ENCODE measurements at regions not wholly inside any gene's neighbourhood (a gene's known extent, or its start where the extent isn't known, plus 50 kb on each side); places are given as distances from the start of the nearest gene placed in this dataset.
"Not testable (repeated sequence)": the region's sequence is repeated elsewhere in the genome, so short reads cannot be mapped to it uniquely, and the experiment has no call there.

GRCh38 chr1:79950511-79950910, 944.0 kb upstream of the ADGRL4 start:
- Mint-ChIP-seq H3K4me3 (no peak overlapping the region), H3K36me3 (no peaks in the 10 kb centered on the region), H3K4me1 (no peaks in the 10 kb centered on the region), H3K27me3 (no peaks in the 10 kb centered on the region), H3K27ac (no peak overlapping the region), H3K9me3 (peaks cover 0 to 11% (median 5%) of the 10 kb centered on the region in 7 donors)
- no peak for DNase-seq
- ATAC-seq (ENCODE audit: low read depth in 2 of 2) = no peak

DNA sequence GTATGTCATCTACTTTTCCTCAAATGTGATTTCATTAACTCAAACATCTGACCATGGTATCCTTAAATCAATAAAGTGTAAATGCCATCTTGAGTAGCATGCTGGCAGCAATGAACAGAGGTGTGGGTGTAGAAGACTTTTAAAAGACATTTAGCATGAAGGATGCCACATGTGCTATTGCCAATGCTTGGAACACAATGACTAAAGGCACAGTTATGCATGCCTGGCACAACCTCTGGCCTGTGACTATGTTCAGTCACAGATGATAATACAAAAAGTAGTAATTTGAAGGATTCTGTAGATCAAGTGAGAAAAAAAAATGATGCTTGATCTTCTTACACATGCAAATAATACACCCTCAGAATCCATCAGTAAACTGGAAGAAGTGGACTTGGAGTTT, 938.9 kb upstream of the ADGRL4 start:
- no peaks in the 10 kb centered on the region for H3K27me3 Mint-ChIP-seq
- DNase-seq (no peak), ATAC-seq (ENCODE audit: low read depth in 2 of 2) (no peak)
- no peak overlapping the region for H3K4me3 Mint-ChIP-seq
- H3K27ac Mint-ChIP-seq = no peak overlapping the region
- H3K36me3 Mint-ChIP-seq = no peaks in the 10 kb centered on the region
- peaks cover 0 to 7% (median 4%) of the 10 kb centered on the region in 7 donors for H3K9me3 Mint-ChIP-seq
- no peaks in the 10 kb centered on the region for H3K4me1 Mint-ChIP-seq

DNA sequence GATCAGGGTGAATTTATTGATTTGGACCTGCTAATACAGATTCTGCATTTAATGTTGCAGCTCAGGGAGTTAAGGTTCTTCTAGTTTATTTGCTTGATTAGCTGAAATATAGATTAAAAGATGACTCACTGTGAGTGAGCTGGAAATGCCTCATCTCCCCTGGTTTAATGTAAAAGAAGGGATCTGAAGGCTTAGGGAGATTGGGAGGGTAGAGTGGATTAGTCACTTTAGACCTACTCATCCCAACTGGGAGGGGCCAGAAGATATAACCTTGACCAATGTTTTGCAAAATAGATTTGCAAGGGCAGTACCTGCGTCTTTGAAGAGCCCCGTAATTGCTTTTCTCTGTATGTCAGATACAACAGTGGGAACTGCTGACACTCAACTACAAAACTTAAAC, 922.8 kb upstream of the ADGRL4 start:
- no peak overlapping the region for H3K27ac Mint-ChIP-seq
- H3K4me1 Mint-ChIP-seq = no peaks in the 10 kb centered on the region
- ATAC-seq (ENCODE audit: low read depth in 2 of 2) (no peak), DNase-seq (no peak)
- no peaks in the 10 kb centered on the region for H3K27me3 Mint-ChIP-seq
- H3K36me3 Mint-ChIP-seq = no peaks in the 10 kb centered on the region
- peaks cover 1 to 19% (median 5%) of the 10 kb centered on the region in 7 donors for H3K9me3 Mint-ChIP-seq
- H3K4me3 Mint-ChIP-seq = no peak overlapping the region

DNA sequence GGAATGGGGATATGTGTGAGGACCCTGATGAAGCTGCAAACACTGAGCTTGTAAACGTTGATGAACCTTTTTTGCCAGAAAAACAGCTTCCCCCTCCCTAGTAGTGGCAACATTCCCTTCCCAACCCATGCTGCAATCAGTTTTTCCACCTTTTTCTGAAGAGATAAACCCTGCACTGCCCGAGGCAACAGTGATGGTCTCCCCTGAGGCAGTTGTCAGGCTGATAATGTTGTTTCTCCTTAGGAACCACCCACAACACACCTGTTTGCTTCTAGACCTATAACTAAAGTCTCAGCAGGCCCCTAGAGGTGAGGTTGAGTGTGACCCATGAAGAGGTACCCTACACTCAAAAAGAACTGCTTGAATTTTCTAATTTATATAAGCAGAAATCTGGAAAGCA, 922.4 kb upstream of the ADGRL4 start:
- Mint-ChIP-seq H3K4me3 (no peak overlapping the region), H3K36me3 (no peaks in the 10 kb centered on the region), H3K4me1 (no peaks in the 10 kb centered on the region), H3K27me3 (no peaks in the 10 kb centered on the region), H3K9me3 (peaks cover 0 to 24% (median 7%) of the 10 kb centered on the region in 7 donors), H3K27ac (no peak overlapping the region)
- ATAC-seq (ENCODE audit: low read depth in 2 of 2) = no peak
- DNase-seq = no peak

- Mint-ChIP-seq H3K9me3 (peaks cover 12 to 44% (median 22%) of the 10 kb centered on the region in 7 donors), H3K27me3 (no peaks in the 10 kb centered on the region), H3K4me3 (no peak overlapping the region), H3K27ac (no peak overlapping the region), H3K36me3 (no peaks in the 10 kb centered on the region), H3K4me1 (no peaks in the 10 kb centered on the region)
- ATAC-seq (ENCODE audit: low read depth in 2 of 2) (no peak), DNase-seq (no peak)
These were observed 914.6 kb upstream of the ADGRL4 start for GRCh38 chr1:79920960-79921669.

GRCh38 chr1:79914896-79915295, 908.4 kb upstream of the ADGRL4 start:
- no peaks in the 10 kb centered on the region for H3K36me3 Mint-ChIP-seq
- H3K27ac Mint-ChIP-seq = no peak overlapping the region
- ATAC-seq (ENCODE audit: low read depth in 2 of 2) = no peak
- no peak for DNase-seq
- no peak overlapping the region for H3K4me3 Mint-ChIP-seq
- no peaks in the 10 kb centered on the region for H3K4me1 Mint-ChIP-seq
- H3K27me3 Mint-ChIP-seq = no peaks in the 10 kb centered on the region
- H3K9me3 Mint-ChIP-seq = peaks cover 5 to 17% (median 9%) of the 10 kb centered on the region in 7 donors

GRCh38 chr1:79912813-79913212, 906.3 kb upstream of the ADGRL4 start:
- Mint-ChIP-seq H3K9me3 (peaks cover 5 to 12% (median 8%) of the 10 kb centered on the region in 7 donors), H3K27ac (no peak overlapping the region)
- ATAC-seq (ENCODE audit: low read depth in 2 of 2) = no peak

GRCh38 chr1:79903321-79903720, 896.8 kb upstream of the ADGRL4 start:
- H3K4me1 Mint-ChIP-seq = no peaks in the 10 kb centered on the region
- peaks cover 3 to 20% (median 10%) of the 10 kb centered on the region in 7 donors for H3K9me3 Mint-ChIP-seq
- DNase-seq = no peak
- no peak overlapping the region for H3K4me3 Mint-ChIP-seq
- H3K27me3 Mint-ChIP-seq = no peaks in the 10 kb centered on the region
- H3K36me3 Mint-ChIP-seq = peaks cover 0 to 7% of the 10 kb centered on the region in 2 donors
- no peak for ATAC-seq (ENCODE audit: low read depth in 2 of 2)
- no peak overlapping the region for H3K27ac Mint-ChIP-seq

More at GRCh38 chr1:79912813-79913212, 906.3 kb upstream of the ADGRL4 start:
- H3K36me3 Mint-ChIP-seq = no peaks in the 10 kb centered on the region
- H3K27me3 Mint-ChIP-seq = no peaks in the 10 kb centered on the region
- no peaks in the 10 kb centered on the region for H3K4me1 Mint-ChIP-seq
- no peak overlapping the region for H3K4me3 Mint-ChIP-seq
- no peak for DNase-seq

DNA sequence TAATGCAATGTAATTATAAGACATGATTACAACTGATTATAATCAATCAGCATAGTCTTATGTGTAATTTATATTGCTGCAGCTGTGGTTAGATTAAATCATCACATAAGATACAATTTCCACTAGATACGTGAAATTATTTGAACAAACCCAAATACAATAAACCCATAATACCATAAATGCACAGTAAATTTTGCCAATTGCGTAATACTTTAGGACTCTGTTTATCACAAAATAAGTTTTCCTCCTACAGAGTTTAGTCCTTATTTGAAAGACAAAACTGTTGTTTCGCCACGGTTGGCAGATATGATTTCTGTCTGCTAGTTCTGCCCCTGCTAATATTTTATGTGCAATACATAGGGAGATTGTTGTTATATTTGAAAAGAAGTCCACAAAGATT, 895.9 kb upstream of the ADGRL4 start:
- Mint-ChIP-seq H3K36me3 (peaks cover 0 to 7% of the 10 kb centered on the region in 2 donors), H3K4me1 (no peaks in the 10 kb centered on the region), H3K27ac (no peak overlapping the region), H3K27me3 (no peaks in the 10 kb centered on the region), H3K4me3 (no peak overlapping the region), H3K9me3 (peaks cover 1 to 20% (median 9%) of the 10 kb centered on the region in 7 donors)
- no peak for ATAC-seq (ENCODE audit: low read depth in 2 of 2)
- no peak for DNase-seq

DNA sequence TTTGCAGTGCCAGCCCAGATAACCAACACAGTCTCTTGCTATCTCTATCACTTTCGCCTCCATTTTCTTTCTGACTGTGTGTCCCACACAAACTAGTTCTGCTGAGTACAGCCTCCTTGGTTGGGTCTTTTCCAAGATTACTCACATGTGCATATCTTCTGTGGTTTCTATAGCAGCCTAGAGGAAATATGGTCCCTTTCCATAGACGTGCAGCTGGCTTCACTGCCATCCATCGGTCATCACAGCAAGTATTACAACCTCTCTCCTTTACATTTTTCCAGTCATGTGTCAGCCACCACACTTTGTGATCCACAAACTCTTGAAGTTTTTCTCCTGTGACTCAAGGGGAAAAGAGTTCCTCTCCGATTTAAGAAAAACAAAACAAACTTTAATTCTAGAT, 893.4 kb upstream of the ADGRL4 start:
- Mint-ChIP-seq H3K4me3 (no peak overlapping the region), H3K4me1 (no peaks in the 10 kb centered on the region), H3K9me3 (peaks cover 0 to 9% (median 6%) of the 10 kb centered on the region in 7 donors), H3K27ac (peak overlapping the region in 1 of 6 donors; percentile 66), H3K27me3 (no peaks in the 10 kb centered on the region), H3K36me3 (no peaks in the 10 kb centered on the region)
- DNase-seq (no peak), ATAC-seq (ENCODE audit: low read depth in 2 of 2) (no peak)

GRCh38 chr1:79896140-79896539, 889.6 kb upstream of the ADGRL4 start:
- Mint-ChIP-seq H3K36me3 (no peaks in the 10 kb centered on the region), H3K27me3 (no peaks in the 10 kb centered on the region), H3K9me3 (peaks cover 3 to 16% (median 7%) of the 10 kb centered on the region in 7 donors), H3K4me1 (no peaks in the 10 kb centered on the region), H3K4me3 (no peak overlapping the region), H3K27ac (no peak overlapping the region)
- ATAC-seq (ENCODE audit: low read depth in 2 of 2) = no peak
- DNase-seq = no peak

DNA sequence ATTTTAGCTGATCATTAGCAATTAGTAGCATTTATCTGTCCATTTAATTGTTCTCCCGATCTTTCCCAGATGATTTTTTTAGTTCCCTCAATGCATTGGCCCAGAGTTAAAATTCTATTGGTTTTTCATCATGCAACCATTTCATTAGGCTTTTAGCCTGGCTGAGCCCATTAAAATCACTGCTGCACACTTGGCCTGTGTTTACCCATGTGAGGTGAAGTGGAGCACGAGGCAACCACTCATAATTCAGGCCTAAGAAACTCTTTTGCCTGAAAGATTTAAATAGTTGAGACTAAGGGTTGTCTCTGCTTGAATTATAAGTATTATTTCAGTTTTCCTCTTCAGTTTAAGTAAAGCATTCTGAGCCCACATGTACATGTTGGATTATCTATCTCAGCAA, 889.0 kb upstream of the ADGRL4 start:
- H3K9me3 Mint-ChIP-seq = peaks cover 3 to 18% (median 7%) of the 10 kb centered on the region in 7 donors
- H3K27ac Mint-ChIP-seq = no peak overlapping the region
- H3K4me3 Mint-ChIP-seq = no peak overlapping the region
- H3K4me1 Mint-ChIP-seq = no peaks in the 10 kb centered on the region
- DNase-seq = no peak
- no peaks in the 10 kb centered on the region for H3K27me3 Mint-ChIP-seq
- no peak for ATAC-seq (ENCODE audit: low read depth in 2 of 2)
- no peaks in the 10 kb centered on the region for H3K36me3 Mint-ChIP-seq

GRCh38 chr1:79894129-79894528, 887.6 kb upstream of the ADGRL4 start:
- H3K9me3 Mint-ChIP-seq = peaks cover 3 to 18% (median 5%) of the 10 kb centered on the region in 7 donors
- not testable (repeated sequence) for H3K27me3 Mint-ChIP-seq; DNase-seq; ATAC-seq (ENCODE audit: low read depth in 2 of 2); H3K36me3 Mint-ChIP-seq; H3K4me3 Mint-ChIP-seq; H3K4me1 Mint-ChIP-seq; H3K27ac Mint-ChIP-seq

DNA sequence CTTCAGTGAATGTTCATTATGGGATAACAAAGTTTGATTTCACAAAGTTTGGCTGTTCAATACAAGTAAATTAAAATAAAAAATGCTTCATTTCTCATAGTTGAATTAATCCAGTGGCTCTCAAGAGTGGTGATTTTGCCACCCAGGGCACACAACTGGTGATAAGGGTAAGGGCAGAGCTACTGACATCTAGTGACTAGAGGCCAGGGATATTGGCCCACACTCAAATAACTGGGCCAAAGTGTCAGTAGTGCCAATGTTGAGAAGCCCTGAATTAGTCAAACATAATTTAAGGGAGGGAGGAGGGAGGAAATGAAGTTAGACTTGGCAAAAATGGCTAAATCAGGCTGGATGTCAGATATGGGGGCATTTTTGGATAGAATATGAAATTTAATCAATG, 880.5 kb upstream of the ADGRL4 start:
- DNase-seq (no peak), ATAC-seq (ENCODE audit: low read depth in 2 of 2) (no peak)
- no peak overlapping the region for H3K4me3 Mint-ChIP-seq
- no peaks in the 10 kb centered on the region for H3K27me3 Mint-ChIP-seq
- peaks cover 0 to 4% of the 10 kb centered on the region in 2 donors for H3K36me3 Mint-ChIP-seq
- H3K9me3 Mint-ChIP-seq = peaks cover 4 to 23% (median 12%) of the 10 kb centered on the region in 7 donors
- H3K4me1 Mint-ChIP-seq = no peaks in the 10 kb centered on the region
- H3K27ac Mint-ChIP-seq = peak overlapping the region in 1 of 6 donors; percentile 7
